Stimulated activated effector memory CD8-positive, alpha-beta T cell treated with anti-CD3 and anti-CD28 coated beads, Interleukin-12 subunit alpha, Interleukin-12 subunit beta, amount 100 ng/mL, for 72 hours (primary cell): ENCODE measurements at regions not wholly inside any gene's neighbourhood (a gene's known extent, or its start where the extent isn't known, plus 50 kb on each side); places are given as distances from the start of the nearest gene placed in this dataset.
A peak's percentile ranks its signal among the peaks of the same experiment; 100 is the strongest.

Experiments used
- ATAC-seq: fragments of 150-1000 bp; cut with Tn5 transposase; 2 replicates; pipeline ENCODE4 v1.10.0; 2021
- DNase-seq, 2 donors: peaks; one replicate each; pipeline ENCODE4 v3.0.0; 2021 to 2022; ENCODE audit warnings: low spot score in 2 of 2
- H3K27ac Mint-ChIP-seq: one replicate; pipeline ENCODE4 v1.8.0; 2022; ENCODE audit warnings: mild to moderate bottlenecking, mixed read lengths
- H3K36me3 Mint-ChIP-seq: one replicate; pipeline ENCODE4 v1.8.0; 2022; ENCODE audit warnings: mild to moderate bottlenecking, mixed read lengths
- H3K4me1 Mint-ChIP-seq: one replicate; pipeline ENCODE4 v1.8.0; 2022; ENCODE audit warnings: mixed read lengths
- H3K4me3 Mint-ChIP-seq: one replicate; pipeline ENCODE4 v1.8.0; 2022; ENCODE audit warnings: mild to moderate bottlenecking, mixed read lengths
- H3K9me3 Mint-ChIP-seq: one replicate; pipeline ENCODE4 v1.8.0; 2022; ENCODE audit warnings: mixed read lengths

GRCh38 chr7:41472427-41473125 lies 230.3 kb downstream of the INHBA start:
- DNase-seq (no peak), ATAC-seq (no peak)
- Mint-ChIP-seq H3K36me3 (no peaks in the 10 kb centered on the region), H3K4me3 (no peak overlapping the region), H3K27ac (no peak overlapping the region), H3K4me1 (no peaks in the 10 kb centered on the region), H3K9me3 (peaks cover 5% of the 10 kb centered on the region)

- ATAC-seq, result peak; percentile 13
- H3K36me3 Mint-ChIP-seq, result no peaks in the 10 kb centered on the region
- no peak overlapping the region for H3K27ac Mint-ChIP-seq
- no peak for DNase-seq
- no peak overlapping the region for H3K4me3 Mint-ChIP-seq
- H3K9me3 Mint-ChIP-seq, result peaks cover 7% of the 10 kb centered on the region
- no peaks in the 10 kb centered on the region for H3K4me1 Mint-ChIP-seq
Observed at GRCh38 chr7:41470081-41470480, 232.8 kb downstream of the INHBA start.

- Mint-ChIP-seq H3K4me3 (no peak overlapping the region), H3K9me3 (peaks cover 7% of the 10 kb centered on the region), H3K36me3 (no peaks in the 10 kb centered on the region), H3K27ac (no peak overlapping the region), H3K4me1 (no peaks in the 10 kb centered on the region)
- DNase-seq (no peak), ATAC-seq (no peak)
Observed at GRCh38 chr7:41467596-41467995, 235.3 kb downstream of the INHBA start.

GRCh38 chr7:41466760-41467384 lies 236.0 kb downstream of the INHBA start:
- H3K4me3 Mint-ChIP-seq, result no peak overlapping the region
- no peak overlapping the region for H3K27ac Mint-ChIP-seq
- H3K9me3 Mint-ChIP-seq, result peaks cover 7% of the 10 kb centered on the region
- no peaks in the 10 kb centered on the region for H3K36me3 Mint-ChIP-seq
- no peak for DNase-seq
- H3K4me1 Mint-ChIP-seq, result no peaks in the 10 kb centered on the region
- ATAC-seq, result no peak

- ATAC-seq (no peak), DNase-seq (no peak)
- peaks cover 9% of the 10 kb centered on the region for H3K9me3 Mint-ChIP-seq
- H3K4me1 Mint-ChIP-seq, result no peaks in the 10 kb centered on the region
- no peak overlapping the region for H3K27ac Mint-ChIP-seq
- H3K36me3 Mint-ChIP-seq, result no peaks in the 10 kb centered on the region
- no peak overlapping the region for H3K4me3 Mint-ChIP-seq
Observed at GRCh38 chr7:41465571-41465970, 237.3 kb downstream of the INHBA start.

GRCh38 chr7:41463770-41464470 lies 239.0 kb downstream of the INHBA start:
- ATAC-seq, result no peak
- Mint-ChIP-seq H3K27ac (no peak overlapping the region), H3K4me3 (no peak overlapping the region), H3K9me3 (peaks cover 9% of the 10 kb centered on the region), H3K4me1 (no peaks in the 10 kb centered on the region), H3K36me3 (no peaks in the 10 kb centered on the region)
- DNase-seq, result no peak

- Mint-ChIP-seq H3K36me3 (no peaks in the 10 kb centered on the region), H3K9me3 (peaks cover 9% of the 10 kb centered on the region), H3K4me1 (no peaks in the 10 kb centered on the region), H3K27ac (no peak overlapping the region), H3K4me3 (no peak overlapping the region)
- ATAC-seq (no peak), DNase-seq (no peak)
Observed at GRCh38 chr7:41459623-41460261, 243.1 kb downstream of the INHBA start.

- Mint-ChIP-seq H3K27ac (no peak overlapping the region), H3K4me3 (no peak overlapping the region), H3K4me1 (no peaks in the 10 kb centered on the region), H3K36me3 (no peaks in the 10 kb centered on the region), H3K9me3 (peaks cover 9% of the 10 kb centered on the region)
- DNase-seq (no peak), ATAC-seq (no peak)
Observed at GRCh38 chr7:41459183-41459582, 243.7 kb downstream of the INHBA start.

- DNase-seq, result no peak
- H3K27ac Mint-ChIP-seq, result no peak overlapping the region
- no peak for ATAC-seq
- peaks cover 11% of the 10 kb centered on the region for H3K9me3 Mint-ChIP-seq
- no peak overlapping the region for H3K4me3 Mint-ChIP-seq
- H3K4me1 Mint-ChIP-seq, result no peaks in the 10 kb centered on the region
- no peaks in the 10 kb centered on the region for H3K36me3 Mint-ChIP-seq
Observed at GRCh38 chr7:41457832-41458437, 245.0 kb downstream of the INHBA start.

GRCh38 chr7:41451826-41452225 lies 251.1 kb downstream of the INHBA start:
- Mint-ChIP-seq H3K4me1 (no peaks in the 10 kb centered on the region), H3K36me3 (no peaks in the 10 kb centered on the region), H3K4me3 (no peak overlapping the region), H3K27ac (no peak overlapping the region), H3K9me3 (peaks cover 13% of the 10 kb centered on the region)
- ATAC-seq, result no peak
- DNase-seq, result no peak

- DNase-seq, result no peak
- no peak for ATAC-seq
- Mint-ChIP-seq H3K27ac (no peak overlapping the region), H3K36me3 (no peaks in the 10 kb centered on the region), H3K4me1 (no peaks in the 10 kb centered on the region), H3K4me3 (no peak overlapping the region), H3K9me3 (peaks cover 9% of the 10 kb centered on the region)
Observed at GRCh38 chr7:41449694-41450093, 253.2 kb downstream of the INHBA start.

GRCh38 chr7:41449286-41449685 lies 253.6 kb downstream of the INHBA start:
- Mint-ChIP-seq H3K4me1 (no peaks in the 10 kb centered on the region), H3K27ac (no peak overlapping the region), H3K4me3 (no peak overlapping the region), H3K36me3 (no peaks in the 10 kb centered on the region), H3K9me3 (peaks cover 9% of the 10 kb centered on the region)
- DNase-seq, result no peak
- ATAC-seq, result no peak

- ATAC-seq (no peak), DNase-seq (no peak)
- peaks cover 11% of the 10 kb centered on the region for H3K9me3 Mint-ChIP-seq
- H3K36me3 Mint-ChIP-seq, result no peaks in the 10 kb centered on the region
- H3K4me3 Mint-ChIP-seq, result no peak overlapping the region
- no peak overlapping the region for H3K27ac Mint-ChIP-seq
- no peaks in the 10 kb centered on the region for H3K4me1 Mint-ChIP-seq
Observed at GRCh38 chr7:41448104-41448503, 254.8 kb downstream of the INHBA start.

GRCh38 chr7:41447450-41448042 lies 255.3 kb downstream of the INHBA start:
- no peaks in the 10 kb centered on the region for H3K4me1 Mint-ChIP-seq
- no peak overlapping the region for H3K4me3 Mint-ChIP-seq
- ATAC-seq (no peak), DNase-seq (no peak)
- no peak overlapping the region for H3K27ac Mint-ChIP-seq
- H3K9me3 Mint-ChIP-seq, result peaks cover 13% of the 10 kb centered on the region
- no peaks in the 10 kb centered on the region for H3K36me3 Mint-ChIP-seq
